PC-3 (cell line): ENCODE measurements at regions not wholly inside any gene's neighbourhood (a gene's known extent, or its start where the extent isn't known, plus 50 kb on each side); places are given as distances from the start of the nearest gene placed in this dataset.

Experiments
- EZH2 ChIP-seq: fragments of 300-600 bp; sonication (generic); IDR thresholded peaks from one replicate; pipeline ENCODE4 v1.6.1; 2017; ENCODE audit warnings: antibody characterized with exemption, mild to moderate bottlenecking, low read length; ENCODE audit not compliant: unreplicated experiment
- EZH2phosphoT487 ChIP-seq: fragments of 300-600 bp; sonication (generic); IDR thresholded peaks from 2 replicates; pipeline ENCODE4 v1.6.1; 2018; ENCODE audit warnings: mild to moderate bottlenecking, antibody characterized with exemption, low read length, borderline replicate concordance
- TF ChIP-seq, protein P1 (sequence below): fragments of 300-600 bp; sonication (generic); conservative IDR thresholded peaks from 2 replicates; pipeline ENCODE4 v1.5.1; 2017; ENCODE audit warnings: antibody characterized with exemption, low read depth, mild to moderate bottlenecking, low read length

DNA sequence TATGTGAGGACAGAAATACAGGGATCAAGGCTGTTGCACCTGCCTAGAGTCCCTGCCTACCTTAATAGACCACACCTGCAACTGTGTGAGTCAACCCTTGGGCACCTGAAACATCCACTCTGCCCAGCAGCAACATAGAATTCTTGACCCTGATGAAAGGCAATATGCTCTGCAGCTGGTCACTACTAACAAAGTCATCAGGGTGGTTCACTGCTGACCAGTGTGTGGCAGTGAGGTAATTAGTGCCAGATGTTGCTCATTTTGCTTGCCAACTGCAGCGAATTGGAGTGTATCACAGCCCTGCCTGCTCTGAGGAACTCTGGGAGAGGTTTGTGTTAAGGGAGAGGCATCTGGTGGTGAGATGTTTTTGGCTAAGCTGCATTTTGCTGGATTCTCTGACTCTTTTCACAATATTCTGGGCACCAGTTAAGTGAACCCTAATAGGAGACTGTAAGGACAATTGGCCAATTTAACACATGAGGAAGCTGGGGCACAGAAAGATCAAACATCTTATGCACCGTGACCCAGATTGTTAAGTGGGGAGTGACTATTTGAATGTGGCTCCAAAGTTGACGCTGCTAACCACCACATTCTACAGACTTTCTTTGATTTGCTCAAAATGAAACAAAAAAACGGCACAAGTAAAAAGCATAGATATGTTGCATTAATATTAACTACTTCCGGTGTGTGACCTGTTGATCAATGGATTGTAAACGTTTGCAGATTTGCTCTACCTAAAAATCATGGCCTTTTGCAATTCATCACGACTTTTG lies 61.9 kb upstream of the OPRM1 start:
- TF ChIP-seq, protein P1, sequence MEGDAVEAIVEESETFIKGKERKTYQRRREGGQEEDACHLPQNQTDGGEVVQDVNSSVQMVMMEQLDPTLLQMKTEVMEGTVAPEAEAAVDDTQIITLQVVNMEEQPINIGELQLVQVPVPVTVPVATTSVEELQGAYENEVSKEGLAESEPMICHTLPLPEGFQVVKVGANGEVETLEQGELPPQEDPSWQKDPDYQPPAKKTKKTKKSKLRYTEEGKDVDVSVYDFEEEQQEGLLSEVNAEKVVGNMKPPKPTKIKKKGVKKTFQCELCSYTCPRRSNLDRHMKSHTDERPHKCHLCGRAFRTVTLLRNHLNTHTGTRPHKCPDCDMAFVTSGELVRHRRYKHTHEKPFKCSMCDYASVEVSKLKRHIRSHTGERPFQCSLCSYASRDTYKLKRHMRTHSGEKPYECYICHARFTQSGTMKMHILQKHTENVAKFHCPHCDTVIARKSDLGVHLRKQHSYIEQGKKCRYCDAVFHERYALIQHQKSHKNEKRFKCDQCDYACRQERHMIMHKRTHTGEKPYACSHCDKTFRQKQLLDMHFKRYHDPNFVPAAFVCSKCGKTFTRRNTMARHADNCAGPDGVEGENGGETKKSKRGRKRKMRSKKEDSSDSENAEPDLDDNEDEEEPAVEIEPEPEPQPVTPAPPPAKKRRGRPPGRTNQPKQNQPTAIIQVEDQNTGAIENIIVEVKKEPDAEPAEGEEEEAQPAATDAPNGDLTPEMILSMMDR = no peak
- no peak for TF ChIP-seq EZH2phosphoT487
- no peak for TF ChIP-seq EZH2
